Bone marrow (tissue), 2 donors: ENCODE measurements at regions not wholly inside any gene's neighbourhood (a gene's known extent, or its start where the extent isn't known, plus 50 kb on each side); places are given as distances from the start of the nearest gene placed in this dataset.
"Not testable (repeated sequence)": the region's sequence is repeated elsewhere in the genome, so short reads cannot be mapped to it uniquely, and the experiment has no call there.

ENCODE experiments used
- DNase-seq, 2 donors: peaks; one replicate each; lab custom pipeline; 2025; lab: John Stamatoyannopoulos, UW

- DNase-seq: no peak
These were observed 57.7 kb upstream of the AADACL2 start for GRCh38 chr3:151675858-151676615.

DNA sequence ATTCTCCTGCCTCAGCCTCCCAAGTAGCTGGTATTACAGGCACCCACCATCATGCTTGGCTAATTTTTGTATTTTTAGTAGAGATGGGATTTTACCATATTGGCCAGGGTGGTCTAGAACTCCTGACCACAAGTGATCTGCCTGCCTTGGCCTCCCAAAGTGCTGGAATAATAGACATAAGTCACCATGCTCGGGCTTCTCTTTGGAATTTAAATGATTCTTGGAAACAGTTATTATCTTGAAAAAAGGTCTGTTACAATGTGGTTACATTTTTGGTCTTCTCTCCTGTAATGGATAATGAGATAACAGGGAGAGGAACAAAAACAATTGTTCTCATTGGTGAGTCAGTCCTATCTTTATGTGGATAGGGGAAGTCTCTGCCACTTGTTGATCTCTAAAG lies 59.8 kb upstream of the AADACL2 start:
- peak in 1 of 2 donors; percentile 54 for DNase-seq

- not testable (repeated sequence) for DNase-seq
These were observed 66.0 kb upstream of the AADACL2 start for GRCh38 chr3:151667762-151668161.

- DNase-seq: no peak
These were observed 72.8 kb upstream of the AADACL2 start for GRCh38 chr3:151660885-151661284.

- no peak for DNase-seq
These were observed 88.7 kb upstream of the AADACL2 start for GRCh38 chr3:151644986-151645385.

- no peak for DNase-seq
These were observed 89.6 kb upstream of the AADACL2 start for GRCh38 chr3:151644020-151644620.

DNA sequence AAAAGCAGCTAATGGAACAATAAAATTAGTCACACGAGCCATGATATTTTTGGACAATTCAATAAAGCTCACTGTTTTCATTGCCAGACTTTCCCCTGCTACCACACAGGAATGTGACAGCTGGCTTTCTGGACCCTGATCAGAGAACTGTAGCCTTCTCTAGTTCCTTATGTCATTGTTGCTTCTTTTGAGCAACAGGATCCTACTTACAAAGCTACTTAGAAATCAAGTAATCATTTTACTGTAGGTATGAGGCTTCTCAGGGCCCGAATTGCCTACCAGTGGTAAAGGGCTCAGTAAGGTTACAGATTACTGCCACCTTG lies 94.3 kb upstream of the AADACL2 start:
- no peak for DNase-seq

- DNase-seq: no peak
These were observed 94.9 kb upstream of the AADACL2 start for GRCh38 chr3:151638555-151639417.

DNA sequence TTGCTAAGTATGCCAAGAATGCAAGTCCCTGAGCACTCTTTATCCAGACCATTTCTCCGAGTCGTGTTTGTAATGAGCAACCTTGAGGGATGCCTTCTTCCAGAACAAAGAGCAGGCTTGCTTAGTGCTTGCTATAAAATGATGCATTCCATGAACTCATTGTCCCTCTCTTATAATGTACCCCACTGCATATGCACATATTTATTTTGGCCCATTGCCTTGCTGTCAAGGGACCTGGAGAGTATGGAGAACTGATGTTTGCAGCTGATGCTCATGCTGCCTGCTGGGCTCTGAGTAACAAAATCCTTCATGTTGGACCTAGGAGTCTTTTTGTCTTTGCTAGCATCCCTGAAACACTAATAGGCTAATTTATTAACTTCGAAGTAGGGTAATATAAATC lies 97.8 kb upstream of the AADACL2 start:
- DNase-seq: no peak

DNA sequence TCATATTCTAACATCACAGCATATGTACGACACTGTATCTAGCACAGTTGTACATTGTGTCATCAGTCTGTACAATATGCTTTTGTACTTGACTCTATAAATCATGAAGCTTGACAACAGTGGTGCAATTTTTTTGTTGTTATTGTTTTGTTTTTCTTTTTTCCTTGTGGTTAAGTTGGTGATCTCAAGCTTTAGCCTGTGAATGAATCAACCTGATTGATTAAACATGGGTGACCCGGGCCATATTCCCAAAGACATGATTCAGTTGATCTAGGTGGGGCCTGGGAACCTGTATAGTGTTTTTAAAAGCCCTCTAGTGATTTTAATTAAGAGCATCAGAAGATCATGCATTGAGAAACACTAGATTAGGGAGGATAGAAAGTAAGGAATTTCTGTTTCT lies 101.8 kb upstream of the AADACL2 start:
- no peak for DNase-seq

DNA sequence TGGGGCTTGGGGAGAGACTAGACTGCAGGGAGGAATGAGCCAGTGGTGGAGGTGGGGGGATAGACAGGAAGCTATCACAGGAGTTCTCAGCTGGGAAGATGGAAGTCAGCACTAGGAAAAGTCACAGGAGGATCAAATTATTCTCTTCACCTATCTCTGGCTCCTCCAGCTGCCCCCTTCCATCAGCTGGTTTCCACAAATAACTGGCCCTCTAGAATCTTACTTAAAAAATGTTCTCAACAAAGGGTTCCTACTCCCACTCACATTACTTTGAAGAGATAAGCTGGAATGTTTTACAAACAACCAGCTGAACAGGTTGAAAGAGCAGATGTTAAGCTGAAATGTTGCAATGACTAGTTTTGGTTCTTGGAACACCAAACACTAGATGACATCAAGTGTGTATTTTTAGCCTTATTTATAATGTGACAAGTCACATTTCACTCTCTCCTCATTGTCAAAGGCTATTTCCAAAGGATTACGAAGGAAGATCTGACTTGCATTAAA lies 102.7 kb upstream of the AADACL2 start:
- DNase-seq: no peak

DNA sequence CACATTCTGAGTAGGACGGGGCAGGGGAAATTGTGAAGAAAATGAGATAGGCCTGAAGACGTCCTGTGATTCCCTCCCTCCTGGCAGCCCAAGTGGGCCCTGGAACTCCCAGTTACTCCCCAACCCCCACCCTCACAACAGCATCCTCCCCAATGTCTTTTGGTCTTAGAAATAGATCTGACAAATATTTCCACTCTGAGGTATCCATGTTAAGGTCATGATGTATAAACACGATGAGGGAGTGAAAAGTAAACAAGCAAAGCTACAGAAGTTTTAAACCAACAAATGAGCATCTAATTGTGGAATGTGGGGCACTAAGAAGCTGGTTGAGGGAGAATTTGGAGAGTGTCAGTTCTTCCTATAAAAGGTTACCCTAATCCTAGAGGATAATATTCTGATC lies 103.7 kb upstream of the AADACL2 start:
- no peak for DNase-seq

DNA sequence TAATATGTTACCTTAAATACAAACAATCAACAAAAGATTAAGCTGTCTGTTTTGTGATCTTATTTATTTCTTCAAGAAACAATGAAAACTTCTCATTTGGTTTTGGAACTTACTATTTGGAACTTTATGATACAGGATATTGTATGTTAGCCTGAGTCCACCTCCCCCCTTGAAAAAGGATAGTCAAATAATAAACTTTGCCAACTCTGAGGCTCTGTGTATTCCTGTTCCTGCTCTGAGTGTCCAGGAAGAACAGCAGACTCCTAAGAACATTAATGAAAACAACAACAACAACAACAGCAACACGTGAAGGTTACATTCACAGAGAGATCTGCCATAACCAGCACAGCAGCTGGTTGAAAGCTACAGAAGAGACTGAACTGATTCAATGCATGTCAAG lies 108.1 kb upstream of the AADACL2 start:
- no peak for DNase-seq

DNA sequence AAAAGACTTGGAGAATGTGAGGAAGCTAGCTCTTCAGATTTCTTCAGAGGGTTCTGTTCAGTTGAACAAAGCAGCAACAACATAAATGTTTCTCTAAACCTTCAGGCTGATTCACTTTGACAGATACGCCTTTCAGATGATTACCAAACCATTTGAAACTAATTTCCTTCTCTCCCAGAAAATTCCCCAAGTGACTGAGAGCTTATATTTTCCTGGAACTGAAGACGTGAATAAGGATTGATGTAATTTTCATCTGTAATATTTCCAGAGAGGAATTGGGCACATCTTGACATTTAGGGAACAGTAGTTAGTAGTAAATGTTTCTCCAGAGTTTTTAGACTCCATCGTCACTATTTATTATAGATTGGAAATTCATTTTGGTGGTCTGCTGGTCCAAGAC lies 108.6 kb upstream of the AADACL2 start:
- DNase-seq: no peak

- DNase-seq: peak in 1 of 2 donors; percentile 51
These were observed 113.7 kb upstream of the AADACL2 start for GRCh38 chr3:151620071-151620470.

GRCh38 chr3:151615464-151615863 lies 118.3 kb upstream of the AADACL2 start:
- DNase-seq: no peak

DNA sequence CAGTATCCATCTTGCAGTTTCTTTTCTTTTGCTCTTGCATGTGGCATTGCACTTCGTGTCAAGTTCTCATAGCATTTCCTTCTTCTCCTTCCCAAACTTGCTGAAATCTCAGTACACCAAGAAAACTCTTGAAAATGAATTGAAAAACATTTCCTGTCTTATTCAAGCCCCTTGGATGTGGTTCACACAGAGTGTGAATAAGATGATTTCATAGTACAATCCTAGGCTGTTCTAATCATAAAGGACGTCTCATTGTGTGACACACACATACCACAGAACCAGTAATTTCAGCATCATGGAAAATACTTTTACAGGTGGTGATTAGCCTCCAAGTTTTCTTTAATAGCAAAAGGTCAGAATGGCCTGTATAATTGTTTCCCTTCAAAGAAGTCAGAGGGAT lies 121.6 kb upstream of the AADACL2 start:
- no peak for DNase-seq

GRCh38 chr3:151611419-151611818 lies 122.3 kb upstream of the AADACL2 start:
- no peak for DNase-seq

DNA sequence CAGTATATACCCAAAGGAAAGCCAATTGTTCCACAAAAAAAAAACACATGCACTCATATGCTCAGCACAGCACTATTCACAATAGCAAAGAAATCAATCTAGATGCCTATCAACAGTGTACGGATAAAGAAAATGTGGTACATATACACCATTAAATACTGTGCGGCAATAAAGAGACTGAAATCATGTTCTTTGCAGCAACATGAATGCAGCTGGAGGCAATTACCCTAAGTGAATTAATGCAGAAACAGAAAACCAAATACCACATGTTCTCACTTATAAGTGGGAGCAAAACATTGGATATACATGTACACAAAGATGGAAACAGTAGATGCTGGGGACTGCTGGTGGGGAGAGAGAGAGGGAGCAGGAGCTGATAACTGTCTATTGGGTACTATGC lies 124.2 kb upstream of the AADACL2 start:
- DNase-seq: no peak

GRCh38 chr3:151604891-151605290 lies 128.8 kb upstream of the AADACL2 start:
- DNase-seq: no peak

GRCh38 chr3:151600783-151601182 lies 132.9 kb upstream of the AADACL2 start:
- DNase-seq: no peak

GRCh38 chr3:151599103-151599672 lies 134.5 kb upstream of the AADACL2 start:
- no peak for DNase-seq

DNA sequence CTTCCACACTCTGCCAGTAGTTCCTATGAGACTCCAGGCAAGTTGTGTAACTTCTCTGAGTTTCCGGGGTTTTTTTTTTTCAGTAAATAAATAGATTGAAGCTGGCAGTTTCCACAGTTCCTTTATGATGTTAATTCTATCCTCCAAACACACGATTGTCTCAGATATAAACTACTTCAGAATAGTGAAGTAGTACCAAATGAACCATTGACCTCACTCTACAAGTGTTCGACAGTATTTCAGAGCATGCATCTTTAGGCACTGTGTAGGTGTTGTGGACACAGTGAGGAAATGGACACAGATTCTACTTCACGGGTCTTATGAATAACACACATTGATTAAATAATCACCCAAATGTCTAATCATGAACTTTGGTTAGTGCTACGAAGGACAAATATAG lies 136.1 kb upstream of the IGSF10 start:
- no peak for DNase-seq
